KMS-11 (cell line): ENCODE measurements at regions not wholly inside any gene's neighbourhood (a gene's known extent, or its start where the extent isn't known, plus 50 kb on each side); places are given as distances from the start of the nearest gene placed in this dataset.

Experiments
- H2AFZ ChIP-seq: fragments of 200-600 bp; sonication (generic); 2 replicates; pipeline ENCODE4 v1.6.1; 2016; ENCODE audit warnings: antibody characterized with exemption, mixed run types, low read depth
- H3K27ac ChIP-seq: fragments of 200-600 bp; sonication (generic); 2 replicates; pipeline ENCODE4 v1.6.1; 2016; ENCODE audit warnings: mild to moderate bottlenecking, mixed run types
- H3K27me3 ChIP-seq: fragments of 200-600 bp; sonication (generic); 2 replicates; pipeline ENCODE4 v1.6.1; 2017; ENCODE audit warnings: mild to moderate bottlenecking, low read depth, mixed run types, moderate library complexity; ENCODE audit not compliant: insufficient read depth
- H3K36me3 ChIP-seq: fragments of 200-600 bp; sonication (generic); 2 replicates; pipeline ENCODE4 v1.6.1; 2017; ENCODE audit warnings: mild to moderate bottlenecking, mixed run types; ENCODE audit not compliant: insufficient read depth
- H3K4me1 ChIP-seq: fragments of 200-600 bp; sonication (generic); 2 replicates; pipeline ENCODE4 v1.6.1; 2016; ENCODE audit warnings: mild to moderate bottlenecking, low read depth, mixed run types; ENCODE audit not compliant: poor library complexity, severe bottlenecking
- H3K4me2 ChIP-seq: fragments of 200-600 bp; sonication (generic); 2 replicates; pipeline ENCODE4 v1.7.0; 2016; ENCODE audit warnings: mild to moderate bottlenecking, mixed run types
- H3K4me3 ChIP-seq: fragments of 200-600 bp; sonication (generic); IDR thresholded peaks from 2 replicates; pipeline ENCODE4 v1.6.1; 2017; ENCODE audit warnings: low read depth, low read length, mixed read lengths; ENCODE audit not compliant: insufficient read depth
- H3K79me2 ChIP-seq: fragments of 200-600 bp; sonication (generic); 2 replicates; pipeline ENCODE4 v1.6.1; 2016; ENCODE audit warnings: low read depth, mixed run types; ENCODE audit not compliant: insufficient read depth
- H3K9ac ChIP-seq: fragments of 200-600 bp; sonication (generic); 2 replicates; pipeline ENCODE4 v1.6.1; 2016; ENCODE audit warnings: mild to moderate bottlenecking, mixed run types
- H4K20me1 ChIP-seq: fragments of 200-600 bp; sonication (generic); 2 replicates; pipeline ENCODE4 v1.6.1; 2016; ENCODE audit warnings: mild to moderate bottlenecking, mixed run types; ENCODE audit not compliant: insufficient read depth
- CTCF ChIP-seq: fragments of 200-600 bp; sonication (generic); conservative IDR thresholded peaks from 2 replicates; pipeline ENCODE4 v1.6.1; 2017; ENCODE audit warnings: low read depth, mild to moderate bottlenecking, antibody characterized with exemption, low read length, moderate library complexity, mixed read lengths

GRCh38 chr16:80273635-80274538 lies 266.9 kb upstream of the DYNLRB2 start:
- Histone ChIP-seq H3K27ac (no peak overlapping the region), H3K4me1 (no peaks in the 10 kb centered on the region), H3K4me3 (no peak overlapping the region), H3K4me2 (no peak overlapping the region), H4K20me1 (no peaks in the 10 kb centered on the region), H3K36me3 (no peaks in the 10 kb centered on the region), H3K27me3 (no peaks in the 10 kb centered on the region), H2AFZ (no peak overlapping the region), H3K9ac (no peak overlapping the region), H3K79me2 (no peaks in the 10 kb centered on the region)
- TF ChIP-seq CTCF, result no peak

GRCh38 chr16:80265624-80266306 lies 275.0 kb upstream of the DYNLRB2 start:
- Histone ChIP-seq H3K4me2 (no peak overlapping the region), H3K4me3 (no peak overlapping the region), H3K27ac (no peak overlapping the region), H3K4me1 (no peaks in the 10 kb centered on the region), H3K9ac (no peak overlapping the region), H3K27me3 (no peaks in the 10 kb centered on the region), H3K79me2 (no peaks in the 10 kb centered on the region), H4K20me1 (no peaks in the 10 kb centered on the region), H3K36me3 (no peaks in the 10 kb centered on the region), H2AFZ (no peak overlapping the region)
- TF ChIP-seq CTCF, result no peak

- H3K27ac ChIP-seq, result no peak overlapping the region
- no peak overlapping the region for H3K9ac ChIP-seq
- no peaks in the 10 kb centered on the region for H3K79me2 ChIP-seq
- no peak overlapping the region for H2AFZ ChIP-seq
- no peak overlapping the region for H3K4me3 ChIP-seq
- no peaks in the 10 kb centered on the region for H3K36me3 ChIP-seq
- no peaks in the 10 kb centered on the region for H4K20me1 ChIP-seq
- H3K4me2 ChIP-seq, result no peak overlapping the region
- no peak for TF ChIP-seq CTCF
- no peaks in the 10 kb centered on the region for H3K27me3 ChIP-seq
- no peaks in the 10 kb centered on the region for H3K4me1 ChIP-seq
Observed at GRCh38 chr16:80263848-80264694, 276.7 kb upstream of the DYNLRB2 start.

GRCh38 chr16:80263181-80263823 lies 277.5 kb upstream of the DYNLRB2 start:
- H3K27me3 ChIP-seq, result no peaks in the 10 kb centered on the region
- H3K27ac ChIP-seq, result no peak overlapping the region
- no peak overlapping the region for H2AFZ ChIP-seq
- TF ChIP-seq CTCF, result no peak
- H3K4me3 ChIP-seq, result no peak overlapping the region
- no peak overlapping the region for H3K9ac ChIP-seq
- H4K20me1 ChIP-seq, result no peaks in the 10 kb centered on the region
- H3K4me1 ChIP-seq, result no peaks in the 10 kb centered on the region
- H3K36me3 ChIP-seq, result no peaks in the 10 kb centered on the region
- no peak overlapping the region for H3K4me2 ChIP-seq
- no peaks in the 10 kb centered on the region for H3K79me2 ChIP-seq
